ENCODE measurements at regions not wholly inside any gene's neighbourhood (a gene's known extent, or its start where the extent isn't known, plus 50 kb on each side); places are given as distances from the start of the nearest gene placed in this dataset.

- TF ChIP-seq, protein P1, sequence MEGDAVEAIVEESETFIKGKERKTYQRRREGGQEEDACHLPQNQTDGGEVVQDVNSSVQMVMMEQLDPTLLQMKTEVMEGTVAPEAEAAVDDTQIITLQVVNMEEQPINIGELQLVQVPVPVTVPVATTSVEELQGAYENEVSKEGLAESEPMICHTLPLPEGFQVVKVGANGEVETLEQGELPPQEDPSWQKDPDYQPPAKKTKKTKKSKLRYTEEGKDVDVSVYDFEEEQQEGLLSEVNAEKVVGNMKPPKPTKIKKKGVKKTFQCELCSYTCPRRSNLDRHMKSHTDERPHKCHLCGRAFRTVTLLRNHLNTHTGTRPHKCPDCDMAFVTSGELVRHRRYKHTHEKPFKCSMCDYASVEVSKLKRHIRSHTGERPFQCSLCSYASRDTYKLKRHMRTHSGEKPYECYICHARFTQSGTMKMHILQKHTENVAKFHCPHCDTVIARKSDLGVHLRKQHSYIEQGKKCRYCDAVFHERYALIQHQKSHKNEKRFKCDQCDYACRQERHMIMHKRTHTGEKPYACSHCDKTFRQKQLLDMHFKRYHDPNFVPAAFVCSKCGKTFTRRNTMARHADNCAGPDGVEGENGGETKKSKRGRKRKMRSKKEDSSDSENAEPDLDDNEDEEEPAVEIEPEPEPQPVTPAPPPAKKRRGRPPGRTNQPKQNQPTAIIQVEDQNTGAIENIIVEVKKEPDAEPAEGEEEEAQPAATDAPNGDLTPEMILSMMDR (IDR thresholded peaks at IDR 0.05): no peak
- TF ChIP-seq EZH2 (IDR thresholded peaks at IDR 0.05) (no peak), EZH2phosphoT487 (IDR thresholded peaks at IDR 0.05) (no peak)
Measured at GRCh38 chr10:120749856-120750566, 101.2 kb upstream of the WDR11 start.
